Right ventricle myocardium inferior (tissue), 1 donor: ENCODE measurements at regions not wholly inside any gene's neighbourhood (a gene's known extent, or its start where the extent isn't known, plus 50 kb on each side); places are given as distances from the start of the nearest gene placed in this dataset.
A peak's percentile ranks its signal among the peaks of the same experiment; 100 is the strongest.

ENCODE experiments used
- ATAC-seq: fragments of 200-7000 bp; cut with Tn5 transposase; one replicate; pipeline ENCODE4 v1.9.1; 2020; ENCODE audit warnings: mild to moderate bottlenecking, moderate library complexity
- DNase-seq: peaks from one replicate; pipeline ENCODE4 v3.0.0; 2021; ENCODE audit errors: missing footprints
- intact Hi-C: fragments of 100-400 bp; cut with DNase I; formaldehyde crosslinking; loops from one replicate; pipeline ENCODE4 v1.11.0; 2022
- donor health status: DM: no; HTN: yes; CAD: no; lungs with severe emphysema.

- intact Hi-C loops, result no loop called here
- DNase-seq (no peak), ATAC-seq (no peak)
Observed at GRCh38 chr6:22041797-22042480, 254.9 kb downstream of the PRL start.

- DNase-seq, result no peak
- peak; percentile 56 for ATAC-seq
- intact Hi-C loops, result no loop called here
Observed at GRCh38 chr6:22042706-22043105, 254.1 kb downstream of the PRL start.

- DNase-seq (no peak), ATAC-seq (peak; percentile 82)
- intact Hi-C loops, result no loop called here
Observed at GRCh38 chr6:22043284-22043962, 253.4 kb downstream of the PRL start.

DNA sequence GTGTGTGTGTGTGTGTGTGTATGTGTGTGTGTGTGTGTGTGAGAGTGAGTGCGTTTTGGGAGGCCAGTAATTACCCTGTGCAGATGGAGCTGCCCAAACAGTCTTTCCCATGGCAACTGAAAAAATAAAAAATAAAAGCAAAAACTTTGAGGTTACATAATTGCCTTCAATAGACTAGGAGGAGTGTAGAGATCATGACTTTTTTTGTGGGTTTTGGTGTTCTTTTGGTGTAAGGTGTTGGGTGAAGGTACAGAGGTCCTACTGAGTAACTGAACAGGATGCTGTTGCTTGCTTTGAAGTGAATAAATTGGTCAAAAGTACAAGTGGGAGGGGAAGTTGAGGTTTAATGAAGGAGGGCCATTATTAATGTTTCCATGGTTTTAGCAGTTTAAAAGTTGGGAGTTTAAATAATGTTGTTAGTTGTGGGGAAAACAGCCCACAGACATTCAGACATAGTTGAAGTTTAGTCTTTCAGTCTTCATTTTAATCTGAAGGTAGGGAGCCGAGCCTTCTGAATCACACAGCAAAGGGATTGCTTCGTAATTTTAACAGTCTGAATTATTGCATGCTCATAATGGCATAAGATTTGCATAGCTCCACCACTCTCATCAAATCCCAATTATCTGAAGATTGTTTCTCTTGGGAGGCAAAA, 251.4 kb downstream of the PRL start:
- ATAC-seq, result no peak
- intact Hi-C loops, result no loop called here
- no peak for DNase-seq

DNA sequence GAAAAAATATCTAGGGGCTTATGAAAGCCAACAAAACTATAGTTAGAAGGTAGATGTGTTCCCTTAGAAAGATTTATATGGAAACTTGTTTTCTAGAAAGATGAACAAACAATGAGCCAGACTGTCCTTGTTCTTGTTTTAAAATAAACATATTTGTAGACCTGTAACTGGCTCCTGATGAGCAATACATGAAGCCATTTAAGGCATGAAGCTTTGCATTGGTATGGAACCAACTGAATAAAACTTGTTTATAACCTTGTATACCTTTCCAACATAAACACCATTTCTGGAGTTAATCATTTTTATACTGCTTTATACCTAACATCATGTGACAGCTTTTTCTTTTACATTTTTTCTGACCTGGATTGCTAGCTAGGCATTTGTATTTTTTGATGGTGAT, 247.8 kb downstream of the PRL start:
- ATAC-seq, result no peak
- intact Hi-C loops, result no loop called here
- DNase-seq, result no peak

DNA sequence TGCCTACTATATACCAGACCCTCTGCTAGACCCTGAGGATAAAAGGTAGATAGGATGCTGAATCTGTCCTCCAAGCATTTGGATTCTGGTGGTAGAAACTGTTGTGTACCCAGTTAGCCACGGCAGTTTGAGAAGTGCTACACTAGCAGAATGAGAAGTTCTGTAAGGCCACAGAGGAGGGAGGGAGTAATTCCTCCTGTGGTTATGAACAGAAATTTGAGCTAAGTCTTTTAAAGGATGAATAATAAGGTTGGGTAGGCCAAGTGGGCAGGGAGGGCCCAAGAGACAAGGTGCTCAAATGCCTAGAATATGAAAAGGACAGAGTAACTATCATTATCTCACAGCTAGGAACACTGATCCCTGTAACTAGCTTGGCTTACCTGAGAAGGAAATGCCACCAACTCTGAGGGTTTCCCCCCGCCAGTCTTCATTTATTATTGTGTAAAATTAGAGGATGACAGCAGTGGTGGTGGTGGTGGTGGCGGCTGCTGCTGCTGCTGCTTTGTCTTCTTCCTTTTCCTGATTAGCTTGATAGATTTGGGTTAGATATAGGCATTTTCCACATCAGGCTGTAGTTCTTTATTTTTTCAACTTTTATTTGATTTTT, 243.3 kb downstream of the PRL start:
- intact Hi-C loops, result no loop called here
- ATAC-seq (no peak), DNase-seq (no peak)

GRCh38 chr6:22056398-22056797, 240.4 kb downstream of the PRL start:
- ATAC-seq (peak; percentile 39), DNase-seq (no peak)
- intact Hi-C loops, result no loop called here

- DNase-seq (no peak), ATAC-seq (no peak)
- intact Hi-C loops, result no loop called here
Observed at GRCh38 chr6:22057962-22058361, 238.9 kb downstream of the PRL start.

GRCh38 chr6:22059126-22059525, 237.7 kb downstream of the PRL start:
- no peak for ATAC-seq
- intact Hi-C loops, result no loop called here
- no peak for DNase-seq

GRCh38 chr6:22059946-22060345, 236.9 kb downstream of the PRL start:
- ATAC-seq (no peak), DNase-seq (no peak)
- intact Hi-C loops, result no loop called here

DNA sequence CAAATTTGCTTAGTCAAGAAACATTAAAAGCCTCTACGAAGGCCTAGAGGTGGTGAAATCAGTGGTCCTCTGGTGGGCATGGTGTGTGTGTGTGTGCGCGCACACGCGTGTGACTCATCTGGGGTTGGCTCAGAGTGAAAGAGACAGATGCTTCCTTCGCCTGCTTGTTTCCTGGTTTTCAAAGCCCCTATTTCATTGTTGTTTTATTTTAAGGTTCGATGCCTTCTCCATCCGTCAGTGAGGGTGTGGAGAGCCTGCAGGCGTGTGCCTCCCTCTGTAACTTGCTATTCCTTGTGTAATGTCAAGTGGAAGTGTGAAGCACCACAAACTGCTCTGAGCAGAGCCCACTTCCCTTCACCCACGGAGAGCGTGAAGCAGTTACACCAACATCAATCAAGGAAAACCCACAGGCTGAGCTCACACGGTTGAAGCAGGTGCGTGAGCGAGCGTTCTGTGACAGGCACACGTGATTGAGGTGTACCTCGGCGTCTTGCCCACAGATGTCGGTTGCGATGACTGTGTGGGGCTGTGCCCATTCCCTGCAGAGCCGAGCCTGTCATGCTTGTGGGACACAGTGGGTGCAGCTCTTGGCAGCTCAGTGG, 233.9 kb downstream of the PRL start:
- DNase-seq (no peak), ATAC-seq (no peak)
- intact Hi-C loops, result no loop called here

GRCh38 chr6:22064558-22064957, 232.3 kb downstream of the PRL start:
- DNase-seq (no peak), ATAC-seq (no peak)
- intact Hi-C loops, result no loop called here

- peak; percentile 75 for ATAC-seq
- intact Hi-C loops, result loop anchor here (5.0 kb wide), 1 partner anchor 80 kb away; no protein-coding TSS in a partner anchor
- no peak for DNase-seq
Observed at GRCh38 chr6:22067122-22067521, 229.7 kb downstream of the PRL start.

- no peak for ATAC-seq
- intact Hi-C loops, result loop anchor here (5.0 kb wide), 1 partner anchor 80 kb away; no protein-coding TSS in a partner anchor
- DNase-seq, result no peak
Observed at GRCh38 chr6:22067671-22068070, 229.2 kb downstream of the PRL start.

DNA sequence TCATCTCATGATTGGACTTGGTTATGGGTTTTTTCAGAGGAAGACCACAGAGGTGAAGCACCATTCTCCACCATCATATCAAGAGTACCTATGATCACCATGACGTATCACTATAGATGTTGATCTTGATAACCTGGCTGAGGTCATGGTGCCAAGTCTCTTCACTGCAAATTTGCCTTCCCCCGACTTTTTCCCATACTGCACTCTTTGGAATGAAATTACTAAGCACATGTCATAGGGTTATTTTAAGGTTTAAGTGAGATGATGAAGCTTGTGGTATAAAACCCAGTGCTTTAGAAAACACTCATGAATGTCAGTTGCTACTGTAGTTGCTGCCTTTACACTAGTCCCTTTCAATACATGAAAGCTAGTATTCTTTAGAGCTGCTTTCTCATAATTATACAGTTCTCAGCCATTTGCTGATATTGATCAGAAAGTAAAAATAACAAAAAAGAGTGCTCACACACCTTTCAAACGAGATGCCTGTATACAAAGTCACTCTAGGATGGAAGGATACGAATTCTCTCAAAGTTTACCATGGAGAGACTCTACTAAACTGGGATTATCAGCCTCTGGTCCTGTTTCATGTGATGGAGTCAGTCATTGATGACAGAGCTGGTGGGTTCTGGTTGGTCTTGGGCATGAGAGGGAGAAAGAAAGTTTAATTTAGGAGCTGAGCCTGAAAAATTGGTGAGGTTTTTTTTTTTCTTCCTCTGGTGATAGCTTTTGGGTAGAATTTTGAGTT, 228.1 kb downstream of the PRL start:
- intact Hi-C loops, result loop anchor here (5.0 kb wide), 1 partner anchor 79 kb away; no protein-coding TSS in a partner anchor
- ATAC-seq (no peak), DNase-seq (no peak)

DNA sequence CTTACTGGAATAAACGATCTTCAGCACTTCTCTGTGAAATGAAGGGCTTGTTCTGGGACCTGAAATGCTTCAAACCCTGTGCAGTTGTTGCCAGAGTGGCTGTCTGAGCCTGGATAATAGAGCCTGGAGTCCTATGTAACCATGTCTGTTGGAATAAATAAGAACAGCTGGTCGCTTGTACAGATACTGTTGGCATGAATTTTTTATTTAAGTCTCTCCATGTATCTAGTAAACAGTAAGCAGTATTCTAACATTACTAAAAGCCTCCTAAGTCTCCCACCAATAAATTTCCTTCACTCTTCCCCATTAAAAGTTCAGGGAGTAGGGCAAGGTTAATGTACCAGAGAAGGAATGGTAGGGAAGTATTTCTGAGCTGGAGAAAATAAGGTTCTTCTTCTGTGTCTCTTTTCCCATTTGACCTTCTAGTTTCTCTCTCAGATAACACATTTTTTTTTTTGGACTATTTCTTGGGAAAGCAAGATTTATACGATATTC, 227.5 kb downstream of the PRL start:
- no peak for ATAC-seq
- DNase-seq, result no peak
- intact Hi-C loops, result loop anchor here (5.0 kb wide), 1 partner anchor 78 kb away; no protein-coding TSS in a partner anchor

GRCh38 chr6:22071270-22072041, 225.4 kb downstream of the PRL start:
- DNase-seq (no peak), ATAC-seq (peak; percentile 81)
- intact Hi-C loops, result no loop called here

- DNase-seq, result no peak
- intact Hi-C loops, result no loop called here
- ATAC-seq, result no peak
Observed at GRCh38 chr6:22072949-22073348, 223.9 kb downstream of the PRL start.
